HT-29 (cell line): ENCODE measurements at regions not wholly inside any gene's neighbourhood (a gene's known extent, or its start where the extent isn't known, plus 50 kb on each side); places are given as distances from the start of the nearest gene placed in this dataset.
"Not testable (repeated sequence)": the region's sequence is repeated elsewhere in the genome, so short reads cannot be mapped to it uniquely, and the experiment has no call there.

Experiments used
- DNase-seq: peaks from one replicate; pipeline ENCODE4 v3.0.0-alpha.2; 2015; ENCODE audit warnings: low spot score

GRCh38 chrX:74180716-74181115, 123.3 kb upstream of the ZCCHC13 start:
- no peak for DNase-seq

GRCh38 chrX:74179990-74180389, 124.0 kb upstream of the ZCCHC13 start:
- DNase-seq, result no peak

DNA sequence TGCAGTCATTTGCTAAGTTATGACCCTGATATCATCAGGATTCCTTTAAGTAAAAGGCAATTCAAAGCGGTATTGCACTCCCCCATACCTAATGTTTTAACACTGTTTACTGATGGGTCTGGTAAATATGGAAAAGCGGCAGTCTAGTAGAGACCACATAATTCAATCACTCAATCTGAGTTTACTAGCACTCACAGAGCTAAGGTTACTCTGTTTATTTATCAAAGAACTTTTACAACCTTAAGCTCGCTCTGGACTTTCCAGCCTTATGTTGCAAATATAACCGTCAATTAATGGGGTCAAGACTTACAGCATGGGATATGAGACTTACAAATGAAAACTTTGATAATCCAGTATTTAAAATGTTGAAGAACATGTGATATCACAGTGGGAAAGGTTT, 124.5 kb upstream of the ZCCHC13 start:
- DNase-seq, result no peak

- peak; percentile 28 for DNase-seq
Observed at GRCh38 chrX:74179071-74179470, 124.9 kb upstream of the ZCCHC13 start.

DNA sequence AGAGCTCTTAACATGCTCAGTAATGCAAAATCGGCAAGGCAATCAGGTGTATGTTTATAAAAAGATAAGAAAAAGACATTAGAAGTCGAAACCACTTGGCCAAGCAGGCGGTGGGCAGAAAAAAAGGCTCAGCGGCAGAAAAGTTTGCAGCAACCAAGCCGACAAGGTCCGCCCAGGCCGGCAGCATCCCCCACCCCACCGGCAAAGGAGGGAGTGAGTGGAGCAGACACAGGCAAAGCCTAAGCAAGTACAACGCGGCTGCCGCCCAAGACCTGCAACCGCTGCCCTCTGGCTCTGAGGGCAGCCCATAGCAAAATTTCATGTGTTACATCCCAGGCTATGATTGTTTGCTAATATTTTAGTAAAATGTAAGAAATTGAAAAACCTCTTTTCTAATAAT, 125.4 kb upstream of the ZCCHC13 start:
- DNase-seq, result no peak

DNA sequence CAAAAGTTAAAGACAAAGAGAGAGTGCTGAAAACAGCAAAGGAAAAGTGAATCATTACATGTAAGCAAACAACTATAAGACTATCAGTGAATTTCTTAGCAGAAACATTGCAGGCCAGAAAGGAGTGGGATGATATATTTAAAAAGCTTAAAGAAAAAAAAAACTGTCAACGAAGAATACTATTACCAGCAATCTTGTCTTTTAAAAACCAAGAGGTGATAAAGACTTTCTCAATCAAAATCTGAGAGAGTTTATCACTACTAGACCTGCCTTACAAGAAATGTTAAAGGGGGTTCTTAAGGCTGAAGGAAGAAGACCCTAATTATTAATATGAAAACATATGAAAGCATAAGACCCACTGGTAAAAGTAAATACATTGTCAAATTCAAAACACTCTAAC, 132.5 kb upstream of the ZCCHC13 start:
- DNase-seq, result no peak

- no peak for DNase-seq
Observed at GRCh38 chrX:74162199-74162598, 141.8 kb upstream of the ZCCHC13 start.

- DNase-seq, result no peak
Observed at GRCh38 chrX:74160816-74161215, 143.2 kb upstream of the ZCCHC13 start.

GRCh38 chrX:74160358-74160757, 143.6 kb upstream of the ZCCHC13 start:
- DNase-seq, result no peak

DNA sequence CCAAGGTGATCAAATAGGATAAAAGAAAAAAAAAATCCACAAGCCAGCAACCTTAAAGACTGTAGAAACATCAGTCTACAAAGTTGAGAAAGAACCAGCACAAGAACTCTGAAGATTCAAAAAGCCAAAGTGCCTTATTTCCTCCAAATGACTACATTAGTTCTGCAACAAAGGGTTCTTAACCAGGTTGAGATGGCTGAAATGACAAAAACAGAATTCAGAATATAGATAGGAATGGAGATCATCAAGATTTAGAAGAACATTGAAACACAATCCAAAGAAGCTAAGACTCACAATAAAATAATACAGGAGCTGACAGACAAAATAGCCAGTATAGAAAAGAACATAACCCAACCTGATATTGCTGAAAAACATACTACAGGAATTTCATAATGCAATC, 156.5 kb upstream of the ZCCHC13 start:
- no peak for DNase-seq

DNA sequence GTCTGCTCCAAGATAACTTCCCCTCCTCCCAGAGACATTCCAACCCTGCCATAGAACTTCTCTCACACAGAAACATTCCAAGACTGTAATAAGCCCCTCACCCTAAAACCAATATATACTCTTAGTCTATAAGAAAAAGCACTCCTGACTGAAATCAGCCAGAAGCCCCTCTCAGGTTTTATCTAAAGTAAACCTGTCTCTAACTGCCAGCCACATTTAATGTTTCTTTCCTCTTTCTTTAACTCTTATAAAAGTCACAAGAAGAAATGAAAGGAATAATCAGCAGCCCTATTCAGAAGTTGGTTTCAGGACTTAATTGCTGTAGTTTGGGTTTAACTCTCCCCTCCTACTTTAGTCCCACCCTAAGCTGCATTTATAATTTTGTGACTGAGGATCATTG, 165.0 kb upstream of the ZCCHC13 start:
- DNase-seq, result no peak

GRCh38 chrX:74133156-74133796, 170.7 kb upstream of the ZCCHC13 start:
- DNase-seq, result peak; percentile 70

- DNase-seq, result no peak
Observed at GRCh38 chrX:74132280-74132679, 171.7 kb upstream of the ZCCHC13 start.

GRCh38 chrX:74119016-74119910, 184.7 kb upstream of the ZCCHC13 start:
- DNase-seq, result no peak

DNA sequence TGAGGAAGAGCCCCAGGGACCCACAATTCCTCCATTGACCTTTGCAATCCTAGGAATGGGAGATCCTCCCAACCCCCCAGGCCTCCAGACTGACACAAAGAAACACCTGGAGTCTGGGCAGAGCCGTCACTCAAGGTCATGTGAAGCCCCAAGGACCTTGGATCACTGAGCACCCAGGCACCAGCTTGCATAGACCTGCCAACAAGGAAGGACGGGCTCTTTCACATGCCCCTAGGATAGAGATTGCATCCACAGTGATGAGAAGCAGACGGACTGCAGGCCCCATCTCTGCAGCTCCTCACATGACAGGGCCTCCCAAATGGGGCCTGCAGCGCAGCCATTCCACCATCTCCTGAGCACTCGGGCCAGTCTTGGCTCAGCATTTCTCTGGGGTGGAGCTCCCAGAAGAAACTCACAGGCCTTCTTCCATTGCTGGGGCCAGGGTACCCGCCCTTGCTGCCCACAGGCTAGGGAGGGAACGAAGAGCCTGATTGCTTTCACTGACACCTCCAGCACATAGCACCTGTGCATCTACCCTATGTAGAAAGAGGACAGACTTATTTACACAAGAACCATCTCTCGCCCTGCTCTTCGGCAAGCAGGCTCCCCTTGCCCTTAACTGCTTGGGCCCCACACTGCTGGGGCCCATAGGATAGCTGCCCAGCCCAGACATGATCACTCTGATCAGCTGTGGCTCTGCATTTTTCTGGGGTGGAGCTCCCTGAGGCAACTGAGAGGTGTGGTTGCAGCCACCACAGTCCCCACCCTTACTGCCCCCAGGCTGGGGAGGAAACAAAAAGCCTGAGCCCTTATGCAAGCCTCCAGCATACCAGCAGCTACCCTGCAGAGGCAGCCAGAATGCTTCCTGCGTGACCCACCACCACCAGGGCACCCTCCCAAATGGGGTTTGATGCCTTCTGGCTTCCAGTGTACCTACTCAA, 185.7 kb upstream of the ZCCHC13 start:
- DNase-seq, result no peak

DNA sequence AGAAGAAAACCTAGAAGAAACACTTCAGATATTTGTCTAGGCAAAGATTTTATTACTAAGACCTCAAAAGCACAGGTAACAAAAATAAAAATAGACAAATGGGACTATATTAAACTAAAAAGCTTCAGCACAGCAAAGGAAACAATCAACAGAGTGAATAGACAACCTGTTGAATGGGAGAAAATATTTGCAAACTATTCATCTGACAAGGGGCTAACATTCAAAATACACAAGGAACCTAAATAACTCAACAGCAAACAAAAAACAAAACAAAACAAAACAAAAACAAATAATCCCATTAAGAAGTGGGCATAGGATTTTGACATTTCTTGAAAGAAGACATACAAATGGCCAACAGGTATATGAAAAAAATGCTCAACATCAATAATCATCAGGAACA, 192.7 kb upstream of the ZCCHC13 start:
- no peak for DNase-seq

DNA sequence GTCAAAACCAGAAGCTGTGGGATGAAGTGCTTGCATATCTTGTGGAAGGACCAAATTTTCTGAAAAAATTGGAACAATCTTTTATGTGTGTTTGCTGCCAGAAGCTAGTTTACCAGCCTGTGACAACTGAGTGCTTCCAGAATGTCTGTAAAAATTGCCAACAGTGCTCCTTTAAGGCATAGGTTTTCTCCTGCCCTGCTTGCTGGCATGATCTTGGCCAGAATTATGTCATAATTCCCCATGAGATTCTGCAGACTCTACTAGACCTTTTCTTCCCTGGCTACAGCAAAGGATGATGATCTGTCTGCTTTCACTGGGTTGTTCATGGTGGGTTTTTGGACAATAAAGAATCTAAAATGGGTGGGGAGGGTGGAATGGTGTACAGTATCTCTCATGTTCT, 196.3 kb upstream of the ZCCHC13 start:
- DNase-seq, result no peak

- DNase-seq, result no peak
Observed at GRCh38 chrX:74104356-74105015, 199.5 kb upstream of the ZCCHC13 start.

DNA sequence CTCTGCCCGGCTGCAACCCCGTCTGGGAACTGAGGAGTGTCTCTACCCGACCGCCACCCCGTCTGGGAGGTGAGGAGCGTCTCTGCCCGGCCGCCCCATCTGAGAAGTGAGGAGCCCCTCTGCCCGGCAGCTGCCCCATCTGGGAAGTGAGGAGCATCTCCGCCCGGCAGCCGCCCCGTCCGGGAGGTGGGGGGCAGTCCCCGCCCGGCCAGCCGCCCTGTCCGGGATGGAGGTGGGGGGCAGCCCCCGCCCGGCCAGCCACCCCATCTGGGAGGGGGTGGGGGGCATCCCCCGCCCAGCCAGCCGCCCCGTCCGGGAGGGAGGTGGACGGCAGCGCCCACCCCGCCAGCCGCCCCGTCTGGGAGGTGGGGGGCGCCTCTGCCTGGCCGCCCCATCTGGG, 205.6 kb upstream of the ZCCHC13 start:
- not testable (repeated sequence) for DNase-seq

DNA sequence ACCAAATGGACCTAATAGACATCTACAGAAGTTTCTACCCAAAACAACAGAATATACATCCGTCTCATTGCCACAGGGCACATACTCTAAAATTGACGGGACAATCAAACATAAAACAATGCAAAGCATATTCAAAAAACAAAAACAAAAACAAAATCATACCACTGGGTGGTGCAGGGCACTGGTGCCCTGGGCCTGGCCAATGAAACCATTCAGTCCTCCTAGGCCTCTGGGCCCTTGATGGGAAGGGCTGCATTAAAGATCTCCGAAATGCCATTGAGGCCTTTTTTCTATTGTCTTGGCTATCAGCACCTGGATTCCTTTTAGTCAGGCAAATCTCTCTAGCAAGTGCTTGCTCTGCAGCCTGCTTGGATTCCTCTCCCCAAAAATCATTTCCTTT, 213.9 kb upstream of the ZCCHC13 start:
- DNase-seq, result no peak

DNA sequence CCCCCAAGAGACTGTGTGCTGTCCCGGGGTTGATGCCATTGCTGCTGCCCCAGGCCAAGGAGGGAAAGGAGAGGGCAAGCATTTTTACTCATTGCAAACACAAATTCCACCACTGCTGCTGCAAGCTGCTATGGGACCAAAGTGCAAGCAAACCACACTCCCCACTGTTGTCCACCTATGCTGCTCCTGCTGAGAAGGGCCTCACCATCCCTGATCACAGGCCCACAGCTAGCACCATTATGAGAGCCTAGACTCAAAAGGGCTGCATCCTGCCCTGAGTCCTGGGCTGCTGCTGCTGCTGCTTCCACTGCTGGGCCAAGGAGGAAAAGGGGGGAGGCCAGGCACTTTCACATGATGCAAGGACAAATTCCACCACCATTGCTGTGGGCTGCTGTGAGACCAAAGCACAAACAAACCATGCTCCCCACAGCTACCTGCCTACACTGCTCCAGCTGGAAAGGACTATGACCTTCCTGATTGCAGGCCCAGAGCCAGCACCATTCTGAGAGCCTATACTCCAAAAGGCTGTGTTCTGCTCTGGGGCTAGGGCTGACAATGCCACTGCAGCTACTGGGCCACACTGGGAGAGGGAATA, 218.2 kb upstream of the ZCCHC13 start:
- DNase-seq, result no peak
